WTC11 (cell line): ENCODE measurements at regions not wholly inside any gene's neighbourhood (a gene's known extent, or its start where the extent isn't known, plus 50 kb on each side); places are given as distances from the start of the nearest gene placed in this dataset.

Source experiments
- ATAC-seq: fragments of 200-7000 bp; cut with Tn5 transposase; 2 replicates; pipeline ENCODE4 v1.10.0; 2021; ENCODE audit warnings: mild to moderate bottlenecking, moderate library complexity
- CTCF ChIA-PET: fragments of 300-600 bp; sonication (Branson Sonifier 250); formaldehyde crosslinking; loops from one replicate; lab custom pipeline; 2021; ENCODE audit warnings: antibody characterized with exemption; lab: Charles Lee
- POLR2A ChIA-PET: fragments of 350-600 bp; sonication (Branson Sonifier 250); formaldehyde crosslinking; loops from one replicate; lab custom pipeline; 2021; ENCODE audit warnings: antibody characterized with exemption; lab: Charles Lee
- DNase-seq: peaks from one replicate; pipeline ENCODE4 v3.0.0; 2021; ENCODE audit warnings: low spot score
- H3K27ac Mint-ChIP-seq: 2 replicates; pipeline ENCODE4 v1.8.0; 2021; ENCODE audit warnings: mixed read lengths
- H3K27me3 Mint-ChIP-seq: 2 replicates; pipeline ENCODE4 v1.8.0; 2021; ENCODE audit warnings: low read depth, mild to moderate bottlenecking, moderate library complexity, mixed read lengths
- H3K36me3 Mint-ChIP-seq: 2 replicates; pipeline ENCODE4 v1.8.0; 2021; ENCODE audit warnings: mixed read lengths
- H3K4me1 Mint-ChIP-seq: 2 replicates; pipeline ENCODE4 v1.8.0; 2022; ENCODE audit warnings: mixed read lengths
- H3K4me3 Mint-ChIP-seq: 2 replicates; pipeline ENCODE4 v1.8.0; 2021; ENCODE audit warnings: mild to moderate bottlenecking, moderate library complexity, mixed read lengths
- H3K9me3 Mint-ChIP-seq: 2 replicates; pipeline ENCODE4 v1.8.0; 2021; ENCODE audit warnings: mixed read lengths
- ATF6 ChIP-seq: sonication (generic); formaldehyde crosslinking; IDR thresholded peaks from 2 replicates; pipeline ENCODE4 v1.8.1; 2023; ENCODE audit warnings: mild to moderate bottlenecking, missing genetic modification reagents
- CTCF ChIP-seq: fragments of 200-600 bp; IDR thresholded peaks from 2 replicates; pipeline ENCODE4 v1.8.0; 2022; ENCODE audit warnings: antibody characterized with exemption
- E2F4 ChIP-seq: sonication (generic); formaldehyde crosslinking; IDR thresholded peaks from 2 replicates; pipeline ENCODE4 v1.8.1; 2022; ENCODE audit warnings: low read depth, mild to moderate bottlenecking, moderate library complexity, missing genetic modification reagents, borderline replicate concordance
- ELF4 ChIP-seq: sonication (generic); formaldehyde crosslinking; IDR thresholded peaks from 2 replicates; pipeline ENCODE4 v1.8.1; 2022; ENCODE audit warnings: low read depth, mild to moderate bottlenecking, moderate library complexity, missing genetic modification reagents
- GABPB1 ChIP-seq: sonication (generic); formaldehyde crosslinking; IDR thresholded peaks from 2 replicates; pipeline ENCODE4 v1.8.1; 2023; ENCODE audit warnings: mild to moderate bottlenecking, missing genetic modification reagents
- GRHL2 ChIP-seq: fragments of 250-450 bp; sonication (Bioruptor Pico); IDR thresholded peaks from 2 replicates; pipeline ENCODE4 v1.8.0; 2022; ENCODE audit warnings: mild to moderate bottlenecking, moderate library complexity; ENCODE audit not compliant: insufficient replicate concordance, severe bottlenecking
- HMGA2 ChIP-seq: fragments of 250-450 bp; sonication (Bioruptor Pico); IDR thresholded peaks from 2 replicates; pipeline ENCODE4 v1.4.0; 2021; ENCODE audit warnings: mild to moderate bottlenecking, moderate library complexity
- IRF1 ChIP-seq: sonication (generic); formaldehyde crosslinking; IDR thresholded peaks from 2 replicates; pipeline ENCODE4 v1.8.0; 2023; ENCODE audit warnings: missing genetic modification reagents
- MAX ChIP-seq: sonication (generic); formaldehyde crosslinking; IDR thresholded peaks from 2 replicates; pipeline ENCODE4 v1.8.0; 2022; ENCODE audit warnings: mild to moderate bottlenecking, missing genetic modification reagents
- MLX ChIP-seq: sonication (generic); formaldehyde crosslinking; IDR thresholded peaks from 2 replicates; pipeline ENCODE4 v1.8.1; 2023; ENCODE audit warnings: mild to moderate bottlenecking, missing genetic modification reagents, moderate library complexity
- NR1H2 ChIP-seq: sonication (generic); formaldehyde crosslinking; IDR thresholded peaks from 2 replicates; pipeline ENCODE4 v1.9.0; 2021; ENCODE audit warnings: mild to moderate bottlenecking, moderate library complexity, missing genetic modification reagents
- RORB ChIP-seq: fragments of 250-450 bp; sonication (Bioruptor Pico); IDR thresholded peaks from 2 replicates; pipeline ENCODE4 v1.9.0; 2021; ENCODE audit warnings: mild to moderate bottlenecking
- ZNF138 ChIP-seq: sonication (generic); formaldehyde crosslinking; conservative IDR thresholded peaks from 2 replicates; pipeline ENCODE4 v1.8.1; 2022; ENCODE audit warnings: mild to moderate bottlenecking, moderate library complexity, missing genetic modification reagents
- ZNF219 ChIP-seq: sonication (generic); formaldehyde crosslinking; IDR thresholded peaks from 2 replicates; pipeline ENCODE4 v1.8.0; 2023; ENCODE audit warnings: missing genetic modification reagents, mild to moderate bottlenecking, borderline replicate concordance
- ZNF232 ChIP-seq: sonication (generic); formaldehyde crosslinking; IDR thresholded peaks from 2 replicates; pipeline ENCODE4 v1.8.0; 2022; ENCODE audit warnings: mild to moderate bottlenecking, missing genetic modification reagents
- TF ChIP-seq, protein P1 (sequence below): fragments of 250-450 bp; sonication (Bioruptor Pico); IDR thresholded peaks from 2 replicates; pipeline ENCODE4 v1.9.0; 2021; ENCODE audit warnings: moderate library complexity, mild to moderate bottlenecking, inconsistent platforms, borderline replicate concordance
- TF ChIP-seq, protein P2 (sequence below): sonication (generic); formaldehyde crosslinking; IDR thresholded peaks from 2 replicates; pipeline ENCODE4 v1.8.1; 2023; ENCODE audit warnings: mild to moderate bottlenecking, missing genetic modification reagents, moderate library complexity
- TF ChIP-seq, protein P3 (sequence below): sonication (generic); formaldehyde crosslinking; IDR thresholded peaks from 2 replicates; pipeline ENCODE4 v1.8.1; 2022; ENCODE audit warnings: missing genetic modification reagents, borderline replicate concordance

DNA sequence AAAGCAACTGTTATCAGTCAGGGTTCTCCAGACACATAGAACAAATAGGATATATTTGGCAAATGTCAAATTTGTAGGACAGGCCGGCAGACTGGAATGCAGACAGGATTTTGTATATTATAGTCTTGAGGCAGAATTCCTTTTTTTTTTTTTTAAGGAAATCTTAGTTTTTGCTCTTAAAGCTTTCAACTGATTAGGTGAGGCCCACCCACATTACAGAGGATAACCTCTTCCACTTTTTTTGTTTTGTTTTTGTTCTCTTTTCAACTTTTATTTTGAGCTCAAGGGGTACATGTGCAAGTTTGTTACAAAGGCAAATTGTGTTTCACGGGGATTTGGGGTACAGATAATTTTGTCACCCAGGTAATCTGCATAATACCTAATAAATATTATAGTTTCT, 350.2 kb upstream of the CHAC2 start (continued):
- no peak for TF ChIP-seq HMGA2 (CRISPR knock-in tag)
- TF ChIP-seq NR1H2 (CRISPR knock-in tag), result no peak
- no peak for TF ChIP-seq ZNF219
- TF ChIP-seq, all 79 proteins: peak for 0

DNA sequence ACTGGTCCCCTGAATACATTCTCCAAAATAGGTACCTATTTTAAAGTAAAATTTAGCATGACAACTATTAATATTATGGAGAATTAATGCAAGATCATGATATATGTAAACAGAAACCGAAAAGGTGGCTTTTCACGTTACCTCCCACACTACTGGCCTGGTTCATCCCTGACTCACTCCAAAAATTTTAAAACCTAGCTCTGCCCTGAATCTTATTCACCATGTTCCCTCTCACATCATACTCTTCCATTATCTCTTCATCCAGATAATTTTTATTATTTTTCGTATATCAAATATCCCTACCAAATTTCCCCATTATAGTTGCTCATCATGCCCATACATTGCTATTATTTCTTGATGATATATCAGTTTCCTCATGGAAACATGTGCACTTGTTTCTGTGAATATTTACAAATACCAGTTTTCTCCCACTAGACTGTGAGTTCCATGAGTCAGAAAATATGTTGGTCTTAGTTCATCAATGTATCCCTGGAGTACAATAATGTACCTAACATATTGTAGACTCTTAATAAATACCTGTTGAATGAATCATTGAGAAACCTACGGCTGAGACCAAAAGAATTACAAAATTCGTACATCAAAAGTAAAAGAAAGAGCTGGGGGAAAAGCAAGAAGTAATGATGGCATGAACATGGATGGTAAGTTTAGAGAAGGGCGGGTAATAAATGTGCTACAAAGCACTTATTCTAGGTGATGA, 360.1 kb upstream of the CHAC2 start:
- ATAC-seq (no peak), DNase-seq (no peak)
- no peak overlapping the region for H3K4me3 Mint-ChIP-seq
- H3K4me1 Mint-ChIP-seq, result no peaks in the 10 kb centered on the region
- peaks cover 24% of the 10 kb centered on the region for H3K36me3 Mint-ChIP-seq
- ChIA-PET CTCF (no interaction called here), POLR2A (no interaction called here)
- H3K27me3 Mint-ChIP-seq, result peaks cover 3% of the 10 kb centered on the region; the same call in 1 of the 2 replicates
- TF ChIP-seq, protein P1, sequence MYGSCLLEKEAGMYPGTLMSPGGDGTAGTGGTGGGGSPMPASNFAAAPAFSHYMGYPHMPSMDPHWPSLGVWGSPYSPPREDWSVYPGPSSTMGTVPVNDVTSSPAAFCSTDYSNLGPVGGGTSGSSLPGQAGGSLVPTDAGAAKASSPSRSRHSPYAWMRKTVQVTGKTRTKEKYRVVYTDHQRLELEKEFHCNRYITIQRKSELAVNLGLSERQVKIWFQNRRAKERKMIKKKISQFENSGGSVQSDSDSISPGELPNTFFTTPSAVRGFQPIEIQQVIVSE (CRISPR knock-in tag), result no peak
- TF ChIP-seq IRF1 (CRISPR knock-in tag) (no peak), ZNF232 (no peak), GABPB1 (CRISPR knock-in tag) (no peak), ATF6 (no peak), GRHL2 (CRISPR knock-in tag) (no peak), ZNF138 (no peak), MLX (CRISPR knock-in tag) (no peak), NR1H2 (CRISPR knock-in tag) (no peak), ELF4 (no peak), MAX (no peak), HMGA2 (CRISPR knock-in tag) (no peak), CTCF (no peak), RORB (CRISPR knock-in tag) (no peak), E2F4 (CRISPR knock-in tag) (no peak)
- TF ChIP-seq, protein P2, sequence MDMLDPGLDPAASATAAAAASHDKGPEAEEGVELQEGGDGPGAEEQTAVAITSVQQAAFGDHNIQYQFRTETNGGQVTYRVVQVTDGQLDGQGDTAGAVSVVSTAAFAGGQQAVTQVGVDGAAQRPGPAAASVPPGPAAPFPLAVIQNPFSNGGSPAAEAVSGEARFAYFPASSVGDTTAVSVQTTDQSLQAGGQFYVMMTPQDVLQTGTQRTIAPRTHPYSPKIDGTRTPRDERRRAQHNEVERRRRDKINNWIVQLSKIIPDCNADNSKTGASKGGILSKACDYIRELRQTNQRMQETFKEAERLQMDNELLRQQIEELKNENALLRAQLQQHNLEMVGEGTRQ (CRISPR knock-in tag), result no peak
- TF ChIP-seq, protein P3, sequence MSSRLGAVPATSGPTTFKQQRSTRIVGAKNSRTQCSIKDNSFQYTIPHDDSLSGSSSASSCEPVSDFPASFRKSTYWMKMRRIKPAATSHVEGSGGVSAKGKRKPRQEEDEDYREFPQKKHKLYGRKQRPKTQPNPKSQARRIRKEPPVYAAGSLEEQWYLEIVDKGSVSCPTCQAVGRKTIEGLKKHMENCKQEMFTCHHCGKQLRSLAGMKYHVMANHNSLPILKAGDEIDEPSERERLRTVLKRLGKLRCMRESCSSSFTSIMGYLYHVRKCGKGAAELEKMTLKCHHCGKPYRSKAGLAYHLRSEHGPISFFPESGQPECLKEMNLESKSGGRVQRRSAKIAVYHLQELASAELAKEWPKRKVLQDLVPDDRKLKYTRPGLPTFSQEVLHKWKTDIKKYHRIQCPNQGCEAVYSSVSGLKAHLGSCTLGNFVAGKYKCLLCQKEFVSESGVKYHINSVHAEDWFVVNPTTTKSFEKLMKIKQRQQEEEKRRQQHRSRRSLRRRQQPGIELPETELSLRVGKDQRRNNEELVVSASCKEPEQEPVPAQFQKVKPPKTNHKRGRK (CRISPR knock-in tag), result no peak
- peaks cover 24% of the 10 kb centered on the region for H3K9me3 Mint-ChIP-seq
- H3K27ac Mint-ChIP-seq, result no peak overlapping the region
